Peyer's patch (tissue), 4 donors: ENCODE measurements at regions not wholly inside any gene's neighbourhood (a gene's known extent, or its start where the extent isn't known, plus 50 kb on each side); places are given as distances from the start of the nearest gene placed in this dataset.

Source experiments
- DNase-seq, 3 donors: peaks; one replicate each; pipeline ENCODE4 v3.0.0-alpha.2; 2017 to 2019
- H3K27ac ChIP-seq, 4 donors: fragments of 200-600 bp; sonication (generic); one replicate each; pipeline ENCODE4 v1.5.1; 2016 to 2019
- H3K27me3 ChIP-seq, 2 donors: fragments of 200-600 bp; sonication (generic); one replicate each; pipeline ENCODE4 v1.5.1; 2019
- H3K36me3 ChIP-seq, 3 donors: fragments of 200-600 bp; sonication (generic); one replicate each; pipeline ENCODE4 v1.5.1; 2016 to 2019
- H3K4me1 ChIP-seq, 4 donors: fragments of 200-600 bp; sonication (generic); one replicate each; pipeline ENCODE4 v1.5.1; 2016 to 2019
- H3K4me3 ChIP-seq, 4 donors: fragments of 200-600 bp; sonication (generic); 1 replicate in 3 of 4; 2 replicates in 1 of 4; pipeline ENCODE4 v1.5.1; 2016 to 2019; ENCODE audit warnings: mild to moderate bottlenecking in 1 of 4
- H3K9me3 ChIP-seq, 4 donors: fragments of 200-600 bp; sonication (generic); one replicate each; pipeline ENCODE4 v1.5.1; 2016 to 2019; ENCODE audit warnings: mild to moderate bottlenecking in 1 of 4
- POLR2A ChIP-seq, 2 donors: fragments of 450-650 bp; IDR thresholded peaks; one replicate each; pipeline ENCODE4 v1.5.1; 2017; ENCODE audit warnings: antibody characterized with exemption in 2 of 2, mild to moderate bottlenecking in 2 of 2, moderate library complexity in 2 of 2
- TF ChIP-seq, protein P1 (sequence below), 6 experiments: fragments of 450-650 bp in 4 of 6; fragments of 200-600 bp in 2 of 6; sonication (generic) in 1 of 6; IDR thresholded peaks; one replicate each; pipeline ENCODE4 v1.5.1; 2017 to 2019; ENCODE audit warnings: antibody characterized with exemption in 6 of 6, mild to moderate bottlenecking in 3 of 6, moderate library complexity in 1 of 6

DNA sequence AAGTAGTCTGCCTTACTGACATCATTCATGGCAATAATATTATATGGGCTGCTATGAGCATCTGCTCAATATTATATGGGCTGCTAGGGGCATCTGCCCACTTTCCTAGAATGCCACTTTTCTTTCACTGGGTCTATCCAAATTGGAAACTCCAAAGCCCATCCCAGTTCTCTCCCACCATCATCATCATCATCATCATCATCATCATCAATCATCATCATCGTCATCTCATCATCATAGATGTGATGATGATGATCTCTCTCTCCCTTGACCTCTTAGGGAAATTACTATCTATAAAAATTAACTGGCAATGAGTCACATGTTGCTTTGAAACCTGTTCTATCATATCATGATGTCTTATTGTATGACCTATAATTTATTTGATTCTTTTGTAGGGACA is 222.0 kb downstream of the TJP1 start:
- Histone ChIP-seq H3K9me3 (no peaks in the 10 kb centered on the region), H3K4me1 (no peaks in the 10 kb centered on the region), H3K27ac (no peak overlapping the region), H3K4me3 (no peak overlapping the region), H3K27me3 (no peaks in the 10 kb centered on the region), H3K36me3 (no peaks in the 10 kb centered on the region)
- no peak for TF ChIP-seq POLR2A (IDR thresholded peaks at IDR 0.05)
- TF ChIP-seq, protein P1, sequence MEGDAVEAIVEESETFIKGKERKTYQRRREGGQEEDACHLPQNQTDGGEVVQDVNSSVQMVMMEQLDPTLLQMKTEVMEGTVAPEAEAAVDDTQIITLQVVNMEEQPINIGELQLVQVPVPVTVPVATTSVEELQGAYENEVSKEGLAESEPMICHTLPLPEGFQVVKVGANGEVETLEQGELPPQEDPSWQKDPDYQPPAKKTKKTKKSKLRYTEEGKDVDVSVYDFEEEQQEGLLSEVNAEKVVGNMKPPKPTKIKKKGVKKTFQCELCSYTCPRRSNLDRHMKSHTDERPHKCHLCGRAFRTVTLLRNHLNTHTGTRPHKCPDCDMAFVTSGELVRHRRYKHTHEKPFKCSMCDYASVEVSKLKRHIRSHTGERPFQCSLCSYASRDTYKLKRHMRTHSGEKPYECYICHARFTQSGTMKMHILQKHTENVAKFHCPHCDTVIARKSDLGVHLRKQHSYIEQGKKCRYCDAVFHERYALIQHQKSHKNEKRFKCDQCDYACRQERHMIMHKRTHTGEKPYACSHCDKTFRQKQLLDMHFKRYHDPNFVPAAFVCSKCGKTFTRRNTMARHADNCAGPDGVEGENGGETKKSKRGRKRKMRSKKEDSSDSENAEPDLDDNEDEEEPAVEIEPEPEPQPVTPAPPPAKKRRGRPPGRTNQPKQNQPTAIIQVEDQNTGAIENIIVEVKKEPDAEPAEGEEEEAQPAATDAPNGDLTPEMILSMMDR (IDR thresholded peaks at IDR 0.05): no peak
- DNase-seq: no peak

GRCh38 chr15:29596266-29596665 is 226.0 kb downstream of the TJP1 start:
- no peak overlapping the region for H3K27ac ChIP-seq
- no peaks in the 10 kb centered on the region for H3K4me1 ChIP-seq
- TF ChIP-seq, protein P1 (IDR thresholded peaks at IDR 0.05): no peak
- no peak for TF ChIP-seq POLR2A (IDR thresholded peaks at IDR 0.05)
- no peaks in the 10 kb centered on the region for H3K27me3 ChIP-seq
- no peaks in the 10 kb centered on the region for H3K9me3 ChIP-seq
- no peak overlapping the region for H3K4me3 ChIP-seq
- DNase-seq: no peak
- H3K36me3 ChIP-seq: no peaks in the 10 kb centered on the region

GRCh38 chr15:29593629-29594028 is 228.6 kb downstream of the TJP1 start:
- Histone ChIP-seq H3K4me3 (no peak overlapping the region), H3K27me3 (no peaks in the 10 kb centered on the region), H3K27ac (no peak overlapping the region), H3K9me3 (no peaks in the 10 kb centered on the region), H3K36me3 (no peaks in the 10 kb centered on the region), H3K4me1 (no peaks in the 10 kb centered on the region)
- DNase-seq: no peak
- no peak for TF ChIP-seq POLR2A (IDR thresholded peaks at IDR 0.05)
- TF ChIP-seq, protein P1 (IDR thresholded peaks at IDR 0.05): no peak

- Histone ChIP-seq H3K27me3 (no peaks in the 10 kb centered on the region), H3K27ac (no peak overlapping the region), H3K36me3 (no peaks in the 10 kb centered on the region), H3K9me3 (no peaks in the 10 kb centered on the region), H3K4me3 (no peak overlapping the region), H3K4me1 (no peaks in the 10 kb centered on the region)
- no peak for DNase-seq
- no peak for TF ChIP-seq POLR2A (IDR thresholded peaks at IDR 0.05)
- TF ChIP-seq, protein P1 (IDR thresholded peaks at IDR 0.05): no peak
Observed at GRCh38 chr15:29593111-29593510, 229.2 kb downstream of the TJP1 start.

GRCh38 chr15:29590701-29591100 is 231.6 kb downstream of the TJP1 start:
- no peak for DNase-seq
- Histone ChIP-seq H3K4me3 (no peak overlapping the region), H3K36me3 (no peaks in the 10 kb centered on the region), H3K27me3 (no peaks in the 10 kb centered on the region), H3K9me3 (no peaks in the 10 kb centered on the region), H3K4me1 (no peaks in the 10 kb centered on the region), H3K27ac (no peak overlapping the region)
- no peak for TF ChIP-seq POLR2A (IDR thresholded peaks at IDR 0.05)

- TF ChIP-seq, protein P1 (IDR thresholded peaks at IDR 0.05): no peak
- TF ChIP-seq POLR2A (IDR thresholded peaks at IDR 0.05): no peak
- Histone ChIP-seq H3K36me3 (no peaks in the 10 kb centered on the region), H3K27me3 (no peaks in the 10 kb centered on the region), H3K4me3 (no peak overlapping the region), H3K27ac (no peak overlapping the region), H3K9me3 (no peaks in the 10 kb centered on the region), H3K4me1 (no peaks in the 10 kb centered on the region)
- DNase-seq: no peak
Observed at GRCh38 chr15:29589975-29590374, 232.3 kb downstream of the TJP1 start.
